ENCODE measurements at regions not wholly inside any gene's neighbourhood (a gene's known extent, or its start where the extent isn't known, plus 50 kb on each side); places are given as distances from the start of the nearest gene placed in this dataset.

DNA sequence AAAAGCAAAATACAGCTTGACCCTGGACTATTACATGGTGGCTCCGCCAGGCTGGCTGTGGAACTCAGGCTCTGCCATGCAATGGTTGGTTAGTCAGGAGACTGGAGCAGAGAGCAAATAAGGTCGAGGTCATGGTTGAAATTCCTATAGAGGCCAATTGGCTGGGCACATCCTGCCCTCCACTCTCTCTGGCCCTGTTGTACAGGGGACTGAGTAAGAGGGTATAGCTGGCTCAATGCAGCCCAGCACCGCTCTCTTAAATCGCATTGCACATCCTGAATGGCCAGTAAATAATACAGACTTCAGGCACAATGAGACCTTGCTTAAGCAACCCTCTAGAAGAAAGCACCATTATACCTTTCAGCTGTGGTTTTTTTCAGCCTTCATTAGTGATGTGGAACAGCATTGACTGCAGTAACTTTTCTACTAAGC lies 59.3 kb upstream of the PPP2R5A start:
- TF ChIP-seq, protein P1, sequence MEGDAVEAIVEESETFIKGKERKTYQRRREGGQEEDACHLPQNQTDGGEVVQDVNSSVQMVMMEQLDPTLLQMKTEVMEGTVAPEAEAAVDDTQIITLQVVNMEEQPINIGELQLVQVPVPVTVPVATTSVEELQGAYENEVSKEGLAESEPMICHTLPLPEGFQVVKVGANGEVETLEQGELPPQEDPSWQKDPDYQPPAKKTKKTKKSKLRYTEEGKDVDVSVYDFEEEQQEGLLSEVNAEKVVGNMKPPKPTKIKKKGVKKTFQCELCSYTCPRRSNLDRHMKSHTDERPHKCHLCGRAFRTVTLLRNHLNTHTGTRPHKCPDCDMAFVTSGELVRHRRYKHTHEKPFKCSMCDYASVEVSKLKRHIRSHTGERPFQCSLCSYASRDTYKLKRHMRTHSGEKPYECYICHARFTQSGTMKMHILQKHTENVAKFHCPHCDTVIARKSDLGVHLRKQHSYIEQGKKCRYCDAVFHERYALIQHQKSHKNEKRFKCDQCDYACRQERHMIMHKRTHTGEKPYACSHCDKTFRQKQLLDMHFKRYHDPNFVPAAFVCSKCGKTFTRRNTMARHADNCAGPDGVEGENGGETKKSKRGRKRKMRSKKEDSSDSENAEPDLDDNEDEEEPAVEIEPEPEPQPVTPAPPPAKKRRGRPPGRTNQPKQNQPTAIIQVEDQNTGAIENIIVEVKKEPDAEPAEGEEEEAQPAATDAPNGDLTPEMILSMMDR (IDR thresholded peaks at IDR 0.05) = no peak
- no peak for TF ChIP-seq POLR2A (IDR thresholded peaks at IDR 0.05)
